Naive B cell (primary cell): ENCODE measurements at regions not wholly inside any gene's neighbourhood (a gene's known extent, or its start where the extent isn't known, plus 50 kb on each side); places are given as distances from the start of the nearest gene placed in this dataset.

Source experiments
- ATAC-seq, 2 donors: fragments of 150-1000 bp; cut with Tn5 transposase; 2 replicates each; pipeline ENCODE4 v1.10.0; 2021; ENCODE audit warnings: low read depth in 2 of 2, mild to moderate bottlenecking in 2 of 2, moderate library complexity in 2 of 2
- DNase-seq: peaks from one replicate; pipeline ENCODE4 v3.0.0; 2022
- H3K27ac Mint-ChIP-seq, 6 donors: one replicate each; pipeline ENCODE4 v1.8.0; 2020 to 2022; ENCODE audit warnings: mild to moderate bottlenecking in 6 of 6, mixed read lengths in 6 of 6, moderate library complexity in 5 of 6, inconsistent platforms in 2 of 6
- H3K27me3 Mint-ChIP-seq, 3 donors: one replicate each; pipeline ENCODE4 v1.8.0; 2021 to 2022; ENCODE audit warnings: mixed read lengths in 3 of 3, mild to moderate bottlenecking in 1 of 3
- H3K36me3 Mint-ChIP-seq, 2 donors: one replicate each; pipeline ENCODE4 v1.8.0; 2020 to 2022; ENCODE audit warnings: mixed read lengths in 2 of 2, inconsistent platforms in 1 of 2, mild to moderate bottlenecking in 1 of 2
- H3K4me1 Mint-ChIP-seq, 3 donors: one replicate each; pipeline ENCODE4 v1.8.0; 2020 to 2022; ENCODE audit warnings: mixed read lengths in 3 of 3, inconsistent platforms in 1 of 3, mild to moderate bottlenecking in 1 of 3, moderate library complexity in 1 of 3
- H3K4me3 Mint-ChIP-seq, 8 donors: one replicate each; pipeline ENCODE4 v1.8.0; 2020 to 2022; ENCODE audit warnings: mild to moderate bottlenecking in 8 of 8, mixed read lengths in 8 of 8, moderate library complexity in 8 of 8, inconsistent platforms in 2 of 8
- H3K9me3 Mint-ChIP-seq, 7 donors: one replicate each; pipeline ENCODE4 v1.8.0; 2020 to 2022; ENCODE audit warnings: mixed read lengths in 7 of 7, mild to moderate bottlenecking in 5 of 7, inconsistent platforms in 2 of 7, moderate library complexity in 1 of 7

DNA sequence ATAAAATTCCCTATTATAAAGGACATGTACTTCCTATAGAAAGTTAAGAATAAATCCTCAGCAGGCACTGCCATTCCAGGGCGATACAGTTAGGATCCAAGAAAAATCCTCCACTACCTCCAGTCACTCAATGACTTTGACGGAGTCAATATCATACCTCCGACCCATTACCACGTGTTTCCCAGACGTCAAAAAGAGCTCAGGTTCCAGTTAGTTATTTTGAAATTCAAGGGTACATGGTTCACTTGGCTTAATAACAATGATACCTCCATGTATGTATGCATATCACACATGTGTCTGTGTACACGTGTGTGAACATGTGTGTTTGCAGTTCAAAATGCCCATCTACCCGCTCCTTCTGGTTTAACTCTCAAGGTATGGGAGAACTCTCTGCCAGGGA lies 189.2 kb downstream of the SHANK2 start:
- Mint-ChIP-seq H3K27ac (no peak overlapping the region), H3K27me3 (peaks cover 20 to 41% (median 36%) of the 10 kb centered on the region in 3 donors), H3K9me3 (no peaks in the 10 kb centered on the region), H3K4me3 (no peak overlapping the region), H3K36me3 (peaks cover 0 to 8% of the 10 kb centered on the region in 2 donors), H3K4me1 (peaks cover 0 to 8% (median 0%) of the 10 kb centered on the region in 3 donors)
- no peak for DNase-seq
- ATAC-seq = no peak

DNA sequence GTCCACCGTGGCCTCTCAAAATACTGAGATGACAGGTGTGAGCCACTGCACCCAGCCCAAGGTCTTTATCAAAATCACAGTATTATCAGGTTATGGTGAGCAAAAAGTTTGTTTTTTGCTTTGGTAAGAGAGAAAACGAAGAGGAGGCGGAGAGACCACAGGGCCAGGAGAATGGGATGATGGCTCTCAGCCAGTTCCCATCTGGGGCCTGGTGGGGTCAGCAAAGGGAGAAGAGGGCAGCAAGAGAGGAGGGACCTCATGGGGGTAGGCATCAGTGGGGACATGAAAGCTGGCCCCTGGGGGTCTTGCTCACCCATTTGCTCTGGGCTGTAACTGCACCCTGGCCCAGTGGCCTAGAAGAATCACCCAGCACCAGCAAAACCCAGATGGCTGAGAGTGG lies 190.2 kb downstream of the SHANK2 start:
- peak overlapping the region in 1 of 6 donors; percentile 39 for H3K27ac Mint-ChIP-seq
- H3K4me3 Mint-ChIP-seq = no peak overlapping the region
- ATAC-seq (no peak), DNase-seq (no peak)
- peaks cover 0 to 8% of the 10 kb centered on the region in 2 donors for H3K36me3 Mint-ChIP-seq
- peaks cover 20 to 41% (median 36%) of the 10 kb centered on the region in 3 donors for H3K27me3 Mint-ChIP-seq
- peaks cover 0 to 8% (median 0%) of the 10 kb centered on the region in 3 donors for H3K4me1 Mint-ChIP-seq
- no peaks in the 10 kb centered on the region for H3K9me3 Mint-ChIP-seq

DNA sequence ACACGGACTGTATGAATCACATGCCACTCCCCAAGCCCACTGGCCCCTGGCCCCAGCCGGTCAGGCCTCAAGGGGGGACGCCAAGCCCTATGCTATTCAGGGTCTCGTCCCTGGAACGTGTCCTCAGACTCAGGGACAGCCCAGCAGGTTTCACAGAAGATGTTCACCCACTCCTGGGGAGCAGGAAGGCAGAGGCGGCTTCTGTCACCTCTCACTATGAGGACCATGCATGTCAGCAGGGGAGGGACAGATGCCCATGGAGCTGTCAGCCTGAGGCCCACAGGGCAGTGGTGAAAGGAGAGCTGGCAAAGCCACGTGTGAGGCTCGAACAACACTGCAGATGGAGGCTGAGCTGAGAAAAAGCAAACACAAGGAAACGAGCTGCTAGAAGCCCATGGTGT lies 192.0 kb downstream of the SHANK2 start:
- H3K27me3 Mint-ChIP-seq = peaks cover 20 to 45% (median 32%) of the 10 kb centered on the region in 3 donors
- DNase-seq (no peak), ATAC-seq (no peak)
- H3K4me1 Mint-ChIP-seq = peaks cover 0 to 6% (median 0%) of the 10 kb centered on the region in 3 donors
- no peak overlapping the region for H3K4me3 Mint-ChIP-seq
- no peak overlapping the region for H3K27ac Mint-ChIP-seq
- H3K36me3 Mint-ChIP-seq = peaks cover 0 to 8% of the 10 kb centered on the region in 2 donors
- no peaks in the 10 kb centered on the region for H3K9me3 Mint-ChIP-seq

DNA sequence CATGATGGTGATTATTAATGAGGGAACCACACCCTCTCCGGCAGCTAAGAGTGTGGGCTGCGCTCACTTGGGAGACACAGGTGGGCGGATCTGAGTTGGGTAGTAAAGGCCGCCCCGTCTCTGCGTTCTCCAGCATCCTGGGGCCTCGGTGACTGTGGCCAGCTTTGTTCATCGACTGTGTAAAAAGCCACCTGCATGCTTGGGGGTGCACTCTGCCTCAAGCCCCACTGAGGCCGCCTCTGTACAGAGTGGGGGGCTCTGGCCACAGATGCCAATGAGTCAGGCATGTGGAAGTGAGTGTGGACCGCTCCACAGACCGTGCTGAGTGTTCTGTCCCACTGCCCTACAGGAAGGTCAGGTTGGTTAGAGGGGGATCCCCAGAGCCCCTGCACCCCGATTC lies 192.7 kb downstream of the SHANK2 start:
- Mint-ChIP-seq H3K27ac (no peak overlapping the region), H3K36me3 (peaks cover 0 to under 1% of the 10 kb centered on the region in 2 donors), H3K4me3 (peak overlapping the region in 1 of 8 donors; percentile 17), H3K9me3 (no peaks in the 10 kb centered on the region), H3K27me3 (peaks cover 20 to 37% (median 25%) of the 10 kb centered on the region in 3 donors), H3K4me1 (no peaks in the 10 kb centered on the region)
- ATAC-seq (no peak), DNase-seq (no peak)

- Mint-ChIP-seq H3K27ac (no peak overlapping the region), H3K36me3 (no peaks in the 10 kb centered on the region), H3K4me3 (no peak overlapping the region), H3K27me3 (peaks cover 8 to 12% (median 8%) of the 10 kb centered on the region in 3 donors), H3K9me3 (no peaks in the 10 kb centered on the region), H3K4me1 (no peaks in the 10 kb centered on the region)
- no peak for ATAC-seq
- no peak for DNase-seq
Observed at GRCh38 chr11:71055925-71056324, 196.5 kb downstream of the SHANK2 start.
